GM12891 (cell line): ENCODE measurements at regions not wholly inside any gene's neighbourhood (a gene's known extent, or its start where the extent isn't known, plus 50 kb on each side); places are given as distances from the start of the nearest gene placed in this dataset.

ENCODE experiments used
- PAX5 ChIP-seq: IDR thresholded peaks from 2 replicates; pipeline ENCODE4 v1.6.1; 2011; ENCODE audit warnings: low read length, moderate library complexity, mild to moderate bottlenecking; ENCODE audit not compliant: insufficient read depth, severe bottlenecking
- POLR2A ChIP-seq: IDR thresholded peaks from 2 replicates; pipeline ENCODE4 v1.6.1; 2011; ENCODE audit warnings: low read depth, low read length, control low read depth
- POLR2AphosphoS5 ChIP-seq: IDR thresholded peaks from 2 replicates; pipeline ENCODE4 v1.6.1; 2011; ENCODE audit warnings: low read depth, low read length, control low read depth
- POU2F2 ChIP-seq: IDR thresholded peaks from 2 replicates; pipeline ENCODE4 v1.6.1; 2011; ENCODE audit warnings: low read depth, mild to moderate bottlenecking, control low read depth, low read length, moderate library complexity
- SPI1 ChIP-seq: IDR thresholded peaks from 2 replicates; pipeline ENCODE4 v1.6.1; 2011; ENCODE audit warnings: low read depth, low read length, control low read depth
- TAF1 ChIP-seq: IDR thresholded peaks from 2 replicates; pipeline ENCODE4 v1.6.1; 2011; ENCODE audit warnings: low read depth, low read length, control low read depth

- TF ChIP-seq POLR2AphosphoS5 (no peak), SPI1 (no peak), POLR2A (no peak), TAF1 (no peak), PAX5 (no peak), POU2F2 (no peak)
Measured at GRCh38 chr12:3381059-3382047, 109.7 kb upstream of the PRMT8 start.
